ENCODE measurements at regions not wholly inside any gene's neighbourhood (a gene's known extent, or its start where the extent isn't known, plus 50 kb on each side); places are given as distances from the start of the nearest gene placed in this dataset.

DNA sequence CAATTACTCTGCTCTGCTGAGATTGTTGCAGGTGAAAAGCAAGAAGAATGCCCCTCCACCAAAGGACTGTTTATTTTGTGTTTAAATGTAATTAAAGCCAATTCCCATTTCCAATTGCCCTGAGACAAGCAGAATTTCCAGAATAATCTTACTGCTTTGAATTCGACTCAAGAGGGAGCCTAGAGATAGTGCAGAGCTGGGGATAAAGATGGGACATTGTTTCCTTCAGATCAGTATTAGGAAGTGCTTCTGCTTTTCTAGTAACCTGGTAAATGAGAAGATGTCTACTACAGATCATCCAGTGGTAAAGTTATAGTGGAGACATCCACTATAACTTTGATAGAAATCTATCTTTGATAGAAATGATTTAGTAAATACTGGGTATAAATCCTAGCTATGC is 326.9 kb downstream of the UBE3D start:
- POLR2A ChIA-PET = no interaction called here
- H2AFZ ChIP-seq (ENCODE audit: low read depth, low read length, poor library complexity, severe bottlenecking) = no peak overlapping the region

DNA sequence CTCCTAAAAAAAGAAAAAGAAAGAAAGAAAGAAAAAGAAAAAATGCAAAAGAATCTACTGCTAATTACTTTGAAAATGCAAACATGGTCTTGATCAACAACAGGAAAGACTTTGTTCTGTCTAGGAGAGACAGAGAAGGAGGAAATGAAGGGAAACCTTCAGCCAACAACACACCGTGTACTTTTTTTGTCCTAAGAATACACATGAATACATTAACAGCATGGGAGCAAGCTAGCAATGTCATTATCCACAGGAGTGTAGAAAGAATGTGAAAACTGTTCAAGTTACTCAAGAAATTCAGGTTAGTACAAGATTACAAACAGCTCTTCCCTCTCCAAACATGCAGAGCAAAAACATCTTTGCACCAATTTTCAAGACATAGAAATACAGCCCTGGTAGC is 326.3 kb downstream of the UBE3D start:
- Histone ChIP-seq H2AFZ (ENCODE audit: low read depth, low read length, poor library complexity, severe bottlenecking) (no peak overlapping the region), H3K4me3 (replicated peaks in 1 of 2; ENCODE audit: low read depth in 1 of 2, low read length in 2 of 2) (no peak overlapping the region), H3K9me3 (ENCODE audit: control insufficient read depth in 1 of 2, insufficient read depth in 1 of 2, low read depth in 1 of 2, low read length in 2 of 2) (no peaks in the 10 kb centered on the region), H3K27ac (ENCODE audit: low read depth, low read length) (no peak overlapping the region), H3K36me3 (ENCODE audit: control insufficient read depth in 1 of 2, insufficient read depth in 2 of 2, low read length in 2 of 2) (no peaks in the 10 kb centered on the region), H3K27me3 (ENCODE audit: insufficient read depth, low read length) (no peaks in the 10 kb centered on the region), H3K4me2 (ENCODE audit: low read length) (no peak overlapping the region), H3K79me2 (ENCODE audit: insufficient read depth, low read length) (no peaks in the 10 kb centered on the region), H4K20me1 (ENCODE audit: insufficient read depth) (no peaks in the 10 kb centered on the region), H3K4me1 (ENCODE audit: control insufficient read depth in 1 of 2, insufficient read depth in 2 of 2, low read length in 2 of 2) (no peaks in the 10 kb centered on the region), H3K9me2 (ENCODE audit: insufficient read depth) (no peaks in the 10 kb centered on the region), H3K9ac (ENCODE audit: low read length) (no peak overlapping the region)
- DNase-seq (ENCODE audit: low read depth, low spot score) (no peak), ATAC-seq (no peak)
- no TSS peak for BruUV-seq (replicated peaks)
- ChIA-PET CTCF (no interaction called here), POLR2A (no interaction called here), RAD21 (ENCODE audit: low non-redundant PET in 1 of 2, low total read pairs in 2 of 2, uncharacterized antibody in 2 of 2, unreplicated experiment in 2 of 2) (no interaction called here)
- TF ChIP-seq FOSL1 (IDR thresholded peaks at IDR 0.05; ENCODE audit: low read depth) = no peak
- intact Hi-C loops (cut with micrococcal nuclease) = no loop called here

More for the DNA sequence above, 326.9 kb downstream of the UBE3D start:
- BruUV-seq (replicated peaks) = no TSS peak
- Histone ChIP-seq H3K79me2 (ENCODE audit: insufficient read depth, low read length) (no peaks in the 10 kb centered on the region), H3K9ac (ENCODE audit: low read length) (no peak overlapping the region), H3K4me1 (ENCODE audit: control insufficient read depth in 1 of 2, insufficient read depth in 2 of 2, low read length in 2 of 2) (no peaks in the 10 kb centered on the region), H3K27me3 (ENCODE audit: insufficient read depth, low read length) (no peaks in the 10 kb centered on the region), H3K4me2 (ENCODE audit: low read length) (no peak overlapping the region), H3K27ac (ENCODE audit: low read depth, low read length) (no peak overlapping the region), H3K9me3 (ENCODE audit: control insufficient read depth in 1 of 2, insufficient read depth in 1 of 2, low read depth in 1 of 2, low read length in 2 of 2) (no peaks in the 10 kb centered on the region), H3K4me3 (replicated peaks in 1 of 2; ENCODE audit: low read depth in 1 of 2, low read length in 2 of 2) (no peak overlapping the region), H3K36me3 (ENCODE audit: control insufficient read depth in 1 of 2, insufficient read depth in 2 of 2, low read length in 2 of 2) (no peaks in the 10 kb centered on the region), H3K9me2 (ENCODE audit: insufficient read depth) (no peaks in the 10 kb centered on the region), H4K20me1 (ENCODE audit: insufficient read depth) (no peaks in the 10 kb centered on the region)
- ChIA-PET CTCF (no interaction called here), RAD21 (ENCODE audit: low non-redundant PET in 1 of 2, low total read pairs in 2 of 2, uncharacterized antibody in 2 of 2, unreplicated experiment in 2 of 2) (no interaction called here)
- DNase-seq (ENCODE audit: low read depth, low spot score) (no peak), ATAC-seq (no peak)
- TF ChIP-seq RAD21 (IDR thresholded peaks at IDR 0.05; ENCODE audit: low read depth) (peak; percentile 29; the same call in 1 of the 2 replicates), SP1 (IDR thresholded peaks at IDR 0.05; ENCODE audit: low read depth) (no peak)
- intact Hi-C loops (cut with micrococcal nuclease) = no loop called here

DNA sequence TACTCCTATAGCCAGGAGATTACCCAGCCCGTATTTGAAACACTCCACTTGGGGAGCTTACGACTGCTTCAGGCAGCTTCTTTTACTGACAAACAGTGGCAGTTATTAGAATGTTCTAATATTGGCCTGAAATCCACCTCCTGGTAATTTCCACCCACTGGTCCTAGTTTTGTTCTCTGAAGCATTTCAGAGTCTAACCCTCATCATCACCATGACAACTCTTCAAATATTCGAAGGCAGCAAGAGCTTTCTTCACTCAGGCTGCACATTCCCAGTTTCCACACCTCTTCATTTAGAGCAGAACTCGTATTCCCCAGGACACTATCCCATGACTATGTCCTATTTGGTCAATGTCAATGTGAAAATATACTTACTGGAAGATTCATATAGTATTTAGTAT is 325.6 kb downstream of the UBE3D start:
- Histone ChIP-seq H3K9me2 (ENCODE audit: insufficient read depth) (no peaks in the 10 kb centered on the region), H3K4me2 (ENCODE audit: low read length) (no peak overlapping the region), H3K79me2 (ENCODE audit: insufficient read depth, low read length) (no peaks in the 10 kb centered on the region), H2AFZ (ENCODE audit: low read depth, low read length, poor library complexity, severe bottlenecking) (no peak overlapping the region), H3K4me1 (ENCODE audit: control insufficient read depth in 1 of 2, insufficient read depth in 2 of 2, low read length in 2 of 2) (no peaks in the 10 kb centered on the region), H3K36me3 (ENCODE audit: control insufficient read depth in 1 of 2, insufficient read depth in 2 of 2, low read length in 2 of 2) (no peaks in the 10 kb centered on the region), H3K27me3 (ENCODE audit: insufficient read depth, low read length) (no peaks in the 10 kb centered on the region), H3K9ac (ENCODE audit: low read length) (no peak overlapping the region), H3K4me3 (replicated peaks in 1 of 2; ENCODE audit: low read depth in 1 of 2, low read length in 2 of 2) (no peak overlapping the region), H3K27ac (ENCODE audit: low read depth, low read length) (no peak overlapping the region), H4K20me1 (ENCODE audit: insufficient read depth) (no peaks in the 10 kb centered on the region), H3K9me3 (ENCODE audit: control insufficient read depth in 1 of 2, insufficient read depth in 1 of 2, low read depth in 1 of 2, low read length in 2 of 2) (no peaks in the 10 kb centered on the region)
- RAD21 ChIA-PET (ENCODE audit: low non-redundant PET in 1 of 2, low total read pairs in 2 of 2, uncharacterized antibody in 2 of 2, unreplicated experiment in 2 of 2) = no interaction called here
- CTCF ChIA-PET = no interaction called here
- ATAC-seq (no peak), DNase-seq (ENCODE audit: low read depth, low spot score) (no peak)
- POLR2A ChIA-PET = no interaction called here
- BruUV-seq (replicated peaks) = no TSS peak
- intact Hi-C loops (cut with micrococcal nuclease) = no loop called here
- TF ChIP-seq EZH2 (IDR thresholded peaks at IDR 0.05) (no peak), ZFX (IDR thresholded peaks at IDR 0.05) (no peak), EZH2phosphoT487 (IDR thresholded peaks at IDR 0.05; ENCODE audit: borderline replicate concordance) (no peak), CBX3 (IDR thresholded peaks at IDR 0.05; ENCODE audit: low read depth) (no peak), RAD21 (IDR thresholded peaks at IDR 0.05; ENCODE audit: low read depth) (no peak), JUND (IDR thresholded peaks at IDR 0.05) (no peak), SP1 (IDR thresholded peaks at IDR 0.05; ENCODE audit: low read depth) (no peak), ELF1 (IDR thresholded peaks at IDR 0.05; ENCODE audit: borderline replicate concordance, low read depth) (no peak), SIN3A (IDR thresholded peaks at IDR 0.05; ENCODE audit: low read depth) (no peak), TCF7L2 (IDR thresholded peaks at IDR 0.05; ENCODE audit: borderline replicate concordance, extremely low read depth, insufficient read depth, insufficient read length) (no peak), POLR2AphosphoS5 (IDR thresholded peaks at IDR 0.05; ENCODE audit: low read depth, low read length) (no peak), ZNF274 (IDR thresholded peaks at IDR 0.05; ENCODE audit: low read depth, low read length) (no peak), POLR2A (IDR thresholded peaks at IDR 0.05; ENCODE audit: borderline replicate concordance, extremely low read depth, insufficient read depth, insufficient read length) (no peak)
- TF ChIP-seq, protein P1, sequence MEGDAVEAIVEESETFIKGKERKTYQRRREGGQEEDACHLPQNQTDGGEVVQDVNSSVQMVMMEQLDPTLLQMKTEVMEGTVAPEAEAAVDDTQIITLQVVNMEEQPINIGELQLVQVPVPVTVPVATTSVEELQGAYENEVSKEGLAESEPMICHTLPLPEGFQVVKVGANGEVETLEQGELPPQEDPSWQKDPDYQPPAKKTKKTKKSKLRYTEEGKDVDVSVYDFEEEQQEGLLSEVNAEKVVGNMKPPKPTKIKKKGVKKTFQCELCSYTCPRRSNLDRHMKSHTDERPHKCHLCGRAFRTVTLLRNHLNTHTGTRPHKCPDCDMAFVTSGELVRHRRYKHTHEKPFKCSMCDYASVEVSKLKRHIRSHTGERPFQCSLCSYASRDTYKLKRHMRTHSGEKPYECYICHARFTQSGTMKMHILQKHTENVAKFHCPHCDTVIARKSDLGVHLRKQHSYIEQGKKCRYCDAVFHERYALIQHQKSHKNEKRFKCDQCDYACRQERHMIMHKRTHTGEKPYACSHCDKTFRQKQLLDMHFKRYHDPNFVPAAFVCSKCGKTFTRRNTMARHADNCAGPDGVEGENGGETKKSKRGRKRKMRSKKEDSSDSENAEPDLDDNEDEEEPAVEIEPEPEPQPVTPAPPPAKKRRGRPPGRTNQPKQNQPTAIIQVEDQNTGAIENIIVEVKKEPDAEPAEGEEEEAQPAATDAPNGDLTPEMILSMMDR (IDR thresholded peaks at IDR 0.05 in 2 of 3, conservative IDR thresholded peaks at IDR 0.05 in 1 of 3; ENCODE audit: borderline replicate concordance in 1 of 3, insufficient read depth in 1 of 3, low read depth in 2 of 3, low read length in 2 of 3) = no peak
- TF ChIP-seq, protein P2, sequence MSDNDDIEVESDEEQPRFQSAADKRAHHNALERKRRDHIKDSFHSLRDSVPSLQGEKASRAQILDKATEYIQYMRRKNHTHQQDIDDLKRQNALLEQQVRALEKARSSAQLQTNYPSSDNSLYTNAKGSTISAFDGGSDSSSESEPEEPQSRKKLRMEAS (IDR thresholded peaks at IDR 0.05) = no peak
